GM23248 (cell line): ENCODE measurements at regions not wholly inside any gene's neighbourhood (a gene's known extent, or its start where the extent isn't known, plus 50 kb on each side); places are given as distances from the start of the nearest gene placed in this dataset.

Source experiments
- DNase-seq: peaks from one replicate; pipeline ENCODE4 v3.0.0-alpha.2; 2015
- H2AFZ ChIP-seq: fragments of 200-600 bp; sonication (generic); 2 replicates; pipeline ENCODE4 v1.6.1; 2016; ENCODE audit warnings: antibody characterized with exemption
- H3F3A ChIP-seq: fragments of 200-600 bp; sonication (generic); 2 replicates; pipeline ENCODE4 v1.6.1; 2016; ENCODE audit warnings: mild to moderate bottlenecking, antibody characterized with exemption, mixed run types; ENCODE audit not compliant: insufficient read depth
- H3K27ac ChIP-seq: fragments of 200-600 bp; sonication (generic); 2 replicates; pipeline ENCODE4 v1.5.1; 2016; ENCODE audit warnings: mild to moderate bottlenecking
- H3K27me3 ChIP-seq: fragments of 200-600 bp; sonication (generic); replicated peaks from 2 replicates; pipeline ENCODE4 v1.6.1; 2016; ENCODE audit warnings: mild to moderate bottlenecking; ENCODE audit not compliant: insufficient read depth
- H3K36me3 ChIP-seq: fragments of 200-600 bp; sonication (generic); 2 replicates; pipeline ENCODE4 v1.6.1; 2016; ENCODE audit warnings: low read depth, mild to moderate bottlenecking
- H3K4me1 ChIP-seq: fragments of 200-600 bp; sonication (generic); 2 replicates; pipeline ENCODE4 v1.6.1; 2016; ENCODE audit warnings: mild to moderate bottlenecking; ENCODE audit not compliant: insufficient read depth
- H3K4me2 ChIP-seq: fragments of 200-600 bp; sonication (generic); one replicate; pipeline ENCODE4 v1.6.1; 2016; ENCODE audit warnings: mild to moderate bottlenecking; ENCODE audit not compliant: unreplicated experiment
- H3K4me3 ChIP-seq: fragments of 200-600 bp; sonication (generic); 2 replicates; pipeline ENCODE4 v1.5.1; 2016; ENCODE audit warnings: mild to moderate bottlenecking
- H3K79me2 ChIP-seq: fragments of 200-600 bp; sonication (generic); 2 replicates; pipeline ENCODE4 v1.6.1; 2016; ENCODE audit warnings: mild to moderate bottlenecking; ENCODE audit not compliant: insufficient read depth
- H3K9ac ChIP-seq: fragments of 200-600 bp; sonication (generic); 2 replicates; pipeline ENCODE4 v1.6.1; 2016; ENCODE audit warnings: mild to moderate bottlenecking
- H3K9me2 ChIP-seq: fragments of 200-600 bp; sonication (generic); 2 replicates; pipeline ENCODE4 v1.6.1; 2016; ENCODE audit warnings: mixed run types, mild to moderate bottlenecking, moderate library complexity; ENCODE audit not compliant: insufficient read depth
- H3K9me3 ChIP-seq: fragments of 200-600 bp; sonication (generic); one replicate; pipeline ENCODE4 v1.6.1; 2017; ENCODE audit warnings: low read depth
- H4K20me1 ChIP-seq: fragments of 200-600 bp; sonication (generic); 2 replicates; pipeline ENCODE4 v1.6.0; 2016; ENCODE audit not compliant: insufficient read depth
- EZH2 ChIP-seq: fragments of 200-600 bp; sonication (generic); IDR thresholded peaks from 2 replicates; pipeline ENCODE4 v1.6.1; 2018; ENCODE audit warnings: antibody characterized with exemption, mild to moderate bottlenecking; ENCODE audit not compliant: insufficient read depth, poor library complexity, severe bottlenecking
- EZH2phosphoT487 ChIP-seq: fragments of 200-600 bp; sonication (generic); IDR thresholded peaks from 2 replicates; pipeline ENCODE4 v1.6.1; 2018; ENCODE audit warnings: antibody characterized with exemption, moderate library complexity, mild to moderate bottlenecking, low read depth; ENCODE audit not compliant: insufficient read depth
- WGBS, 2 experiments: methylation state at CpG; one replicate each; pipeline ENCODE4 v1.1.6; 2015 to 2017; ENCODE audit warnings: low lambda C conversion rate in 2 of 2, low coverage in 1 of 2; ENCODE audit errors: missing lambda C conversion rate in 2 of 2; 5-methylcytosine and 5-hydroxymethylcytosine counted together
- in situ Hi-C: fragments of 300-500 bp; cut with MboI; formaldehyde crosslinking; loops from 2 replicates; pipeline ENCODE4 v1.15.0; 2020

DNA sequence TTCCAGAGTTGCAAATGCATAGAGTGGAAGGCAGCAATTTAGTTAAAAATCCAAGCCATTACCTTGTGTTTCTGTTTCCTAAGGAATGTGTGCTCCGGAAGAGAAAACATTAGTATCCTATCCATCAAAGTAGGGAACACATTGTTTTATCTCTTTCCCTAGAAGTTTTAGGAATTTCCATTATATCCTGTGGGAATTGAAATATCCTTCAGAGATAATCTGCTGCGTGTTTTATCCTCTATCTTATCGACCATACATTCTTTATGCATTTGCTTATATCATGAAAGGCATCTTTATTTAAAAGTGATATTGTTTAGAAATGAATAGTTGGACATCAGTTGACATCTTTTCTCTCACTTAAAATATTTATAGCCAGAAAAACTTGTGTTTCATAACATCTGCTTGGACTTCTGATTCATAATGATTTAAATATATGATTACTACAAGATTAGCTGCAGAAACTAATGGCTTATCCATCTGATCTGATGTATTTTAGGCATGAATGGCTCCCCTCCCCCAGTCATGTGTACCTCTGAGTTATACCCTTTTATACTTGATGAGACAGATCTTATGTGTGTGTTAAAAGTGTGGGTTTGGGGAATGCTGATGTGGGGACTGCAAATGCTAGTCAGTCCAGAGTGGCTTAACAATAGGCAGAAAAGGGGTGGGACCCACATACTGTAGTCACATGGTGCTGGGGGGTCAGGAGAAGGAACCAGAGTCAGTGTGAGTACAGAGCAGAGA is 136.2 kb upstream of the ARHGAP28 start:
- Histone ChIP-seq H2AFZ (no peak overlapping the region), H3K9me2 (no peaks in the 10 kb centered on the region), H3K4me1 (no peaks in the 10 kb centered on the region), H3K79me2 (no peaks in the 10 kb centered on the region), H3K9me3 (no peaks in the 10 kb centered on the region), H3K27ac (no peak overlapping the region), H3K9ac (no peak overlapping the region), H3K4me2 (no peak overlapping the region), H4K20me1 (no peaks in the 10 kb centered on the region), H3K4me3 (no peak overlapping the region), H3F3A (no peaks in the 10 kb centered on the region), H3K27me3 (0 out of 2 replicates have a peak, but pooled peaks cover 4% of the 10 kb centered on the region), H3K36me3 (no peaks in the 10 kb centered on the region)
- in situ Hi-C loops = no loop called here
- TF ChIP-seq EZH2phosphoT487 (no peak), EZH2 (no peak)
- WGBS, 2 experiments = 36 to 42% methylated on average over 3 of the region's 3 CpGs
- DNase-seq = no peak

DNA sequence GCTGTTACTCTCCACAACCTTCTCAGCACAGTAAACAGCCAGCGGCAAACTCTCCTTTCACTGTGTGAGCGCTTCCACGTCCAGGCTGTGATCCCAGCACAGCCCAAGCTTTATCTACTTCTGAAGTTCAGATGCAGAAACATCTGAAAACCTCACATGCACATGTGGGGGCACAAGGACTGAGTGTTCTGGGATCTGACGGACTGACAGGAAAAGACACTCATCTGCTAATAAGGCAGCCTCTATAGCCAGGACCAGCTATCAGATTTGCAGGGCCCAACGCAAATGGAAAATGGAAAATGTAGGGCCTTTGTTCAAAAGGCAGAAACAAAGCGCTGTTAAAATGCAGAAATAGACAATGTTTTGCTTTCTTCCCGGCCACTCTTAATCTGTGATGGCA is 133.8 kb upstream of the ARHGAP28 start:
- Histone ChIP-seq H3K9me2 (no peaks in the 10 kb centered on the region), H3K9ac (no peak overlapping the region), H2AFZ (no peak overlapping the region), H3K4me3 (no peak overlapping the region), H3K9me3 (no peaks in the 10 kb centered on the region), H3K4me1 (no peaks in the 10 kb centered on the region), H4K20me1 (no peaks in the 10 kb centered on the region), H3K27me3 (no peaks in the 10 kb centered on the region), H3K36me3 (no peaks in the 10 kb centered on the region), H3K79me2 (no peaks in the 10 kb centered on the region), H3K27ac (no peak overlapping the region), H3K4me2 (no peak overlapping the region), H3F3A (no peaks in the 10 kb centered on the region)
- no peak for TF ChIP-seq EZH2phosphoT487
- TF ChIP-seq EZH2 = no peak
- in situ Hi-C loops = no loop called here
- no peak for DNase-seq
- 75 to 76% methylated on average over 7 of the region's 7 CpGs for WGBS, 2 experiments

DNA sequence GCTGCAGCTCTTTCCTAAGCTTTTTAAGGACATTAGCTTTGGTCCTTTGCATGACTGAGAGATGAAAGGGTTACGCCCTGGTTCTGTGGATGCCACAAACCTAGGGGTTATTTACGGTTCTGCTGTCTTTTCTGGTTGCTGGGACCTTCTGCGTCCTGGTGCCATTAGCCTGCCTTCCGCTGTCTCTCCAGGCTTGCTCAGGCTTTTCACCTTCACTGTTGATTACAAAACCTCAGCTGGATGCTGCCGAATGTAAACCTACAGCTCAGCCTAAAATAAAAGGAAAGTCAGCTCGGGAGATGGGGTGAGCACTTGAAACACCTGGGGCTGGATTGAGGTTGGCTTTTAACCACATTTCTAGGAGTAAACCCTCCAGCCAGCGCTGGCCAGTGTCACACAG is 130.9 kb upstream of the ARHGAP28 start:
- Histone ChIP-seq H4K20me1 (no peaks in the 10 kb centered on the region), H3F3A (no peaks in the 10 kb centered on the region), H3K79me2 (no peaks in the 10 kb centered on the region), H3K4me2 (no peak overlapping the region), H3K4me3 (no peak overlapping the region), H3K9ac (no peak overlapping the region), H3K9me3 (no peaks in the 10 kb centered on the region), H3K27ac (no peak overlapping the region), H2AFZ (no peak overlapping the region), H3K9me2 (no peaks in the 10 kb centered on the region), H3K27me3 (no peaks in the 10 kb centered on the region), H3K36me3 (no peaks in the 10 kb centered on the region), H3K4me1 (no peaks in the 10 kb centered on the region)
- DNase-seq = no peak
- TF ChIP-seq EZH2 (no peak), EZH2phosphoT487 (no peak)
- in situ Hi-C loops = no loop called here
- WGBS, 2 experiments = 58 to 62% methylated on average over 7 of the region's 7 CpGs

DNA sequence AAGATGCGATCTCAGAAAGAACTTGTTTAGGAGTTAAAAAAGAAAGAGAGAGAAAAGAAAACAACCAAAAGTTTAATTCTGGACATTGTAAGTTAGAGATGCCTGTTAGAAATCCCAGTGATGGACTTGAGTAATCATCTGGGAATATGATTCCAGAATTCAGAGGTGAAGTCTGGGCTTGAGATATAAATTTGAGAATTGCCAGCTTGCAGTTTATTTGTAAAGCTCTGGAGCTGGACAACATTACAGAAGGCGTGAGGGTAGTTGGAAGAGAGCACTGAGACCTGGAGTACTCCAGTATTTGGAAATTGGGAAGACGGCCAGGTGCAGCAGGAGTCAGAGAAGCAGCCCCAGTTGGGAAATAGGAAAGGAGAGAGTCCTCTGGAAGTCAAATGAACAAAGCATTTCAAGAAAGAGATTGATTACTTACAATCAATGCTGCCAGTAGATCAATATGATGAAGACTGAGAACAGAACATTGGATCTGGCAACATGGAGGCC is 128.8 kb upstream of the ARHGAP28 start:
- Histone ChIP-seq H4K20me1 (no peaks in the 10 kb centered on the region), H3K27ac (no peak overlapping the region), H2AFZ (no peak overlapping the region), H3K79me2 (no peaks in the 10 kb centered on the region), H3K4me1 (no peaks in the 10 kb centered on the region), H3F3A (no peaks in the 10 kb centered on the region), H3K27me3 (no peaks in the 10 kb centered on the region), H3K9me2 (no peaks in the 10 kb centered on the region), H3K4me2 (no peak overlapping the region), H3K36me3 (no peaks in the 10 kb centered on the region), H3K9me3 (no peaks in the 10 kb centered on the region), H3K9ac (no peak overlapping the region), H3K4me3 (no peak overlapping the region)
- in situ Hi-C loops = no loop called here
- TF ChIP-seq EZH2 (no peak), EZH2phosphoT487 (no peak)
- 28 to 32% methylated on average over 3 of the region's 3 CpGs for WGBS, 2 experiments
- no peak for DNase-seq
